HEK293T (cell line): ENCODE measurements at regions not wholly inside any gene's neighbourhood (a gene's known extent, or its start where the extent isn't known, plus 50 kb on each side); places are given as distances from the start of the nearest gene placed in this dataset.

Experiments used
- ARNT ChIP-seq: fragments of 450-650 bp; IDR thresholded peaks from 2 replicates; pipeline ENCODE4 v1.6.1; 2017; ENCODE audit warnings: mild to moderate bottlenecking
- BHLHE40 ChIP-seq: fragments of 450-650 bp; IDR thresholded peaks from 2 replicates; pipeline ENCODE4 v1.6.1; 2016; ENCODE audit warnings: mild to moderate bottlenecking, moderate library complexity, borderline replicate concordance
- ELF4 ChIP-seq: fragments of 450-650 bp; IDR thresholded peaks from 2 replicates; pipeline ENCODE4 v1.6.1; 2017; ENCODE audit warnings: antibody characterized with exemption
- FOXA1 ChIP-seq: fragments of 450-650 bp; IDR thresholded peaks from 2 replicates; pipeline ENCODE4 v1.6.1; 2016; ENCODE audit warnings: mild to moderate bottlenecking
- FOXK2 ChIP-seq: fragments of 450-650 bp; IDR thresholded peaks from 2 replicates; pipeline ENCODE4 v1.6.1; 2016; ENCODE audit warnings: mild to moderate bottlenecking
- FOXM1 ChIP-seq: fragments of 450-650 bp; IDR thresholded peaks from 2 replicates; pipeline ENCODE4 v1.6.1; 2017; ENCODE audit warnings: mild to moderate bottlenecking, borderline replicate concordance
- HDGF ChIP-seq: fragments of 450-650 bp; IDR thresholded peaks from 2 replicates; pipeline ENCODE4 v1.6.1; 2017; ENCODE audit warnings: antibody characterized with exemption, borderline replicate concordance
- LEF1 ChIP-seq: fragments of 450-650 bp; IDR thresholded peaks from 2 replicates; pipeline ENCODE4 v1.6.1; 2017; ENCODE audit warnings: mild to moderate bottlenecking, borderline replicate concordance
- NFRKB ChIP-seq: fragments of 450-650 bp; IDR thresholded peaks from 2 replicates; pipeline ENCODE4 v1.6.1; 2016; ENCODE audit warnings: mild to moderate bottlenecking, moderate library complexity
- SP1 ChIP-seq: fragments of 450-650 bp; IDR thresholded peaks from 2 replicates; pipeline ENCODE4 v1.6.1; 2017
- SUZ12 ChIP-seq: fragments of 450-650 bp; IDR thresholded peaks from 2 replicates; pipeline ENCODE4 v1.6.1; 2016; ENCODE audit warnings: mild to moderate bottlenecking
- TARDBP ChIP-seq: fragments of 450-650 bp; IDR thresholded peaks from 2 replicates; pipeline ENCODE4 v1.6.1; 2016
- ZNF384 ChIP-seq: fragments of 450-650 bp; IDR thresholded peaks from 2 replicates; pipeline ENCODE4 v1.6.1; 2016
- TF ChIP-seq, protein P1 (sequence below): fragments of 450-650 bp; IDR thresholded peaks from 2 replicates; pipeline ENCODE4 v1.6.1; 2016

DNA sequence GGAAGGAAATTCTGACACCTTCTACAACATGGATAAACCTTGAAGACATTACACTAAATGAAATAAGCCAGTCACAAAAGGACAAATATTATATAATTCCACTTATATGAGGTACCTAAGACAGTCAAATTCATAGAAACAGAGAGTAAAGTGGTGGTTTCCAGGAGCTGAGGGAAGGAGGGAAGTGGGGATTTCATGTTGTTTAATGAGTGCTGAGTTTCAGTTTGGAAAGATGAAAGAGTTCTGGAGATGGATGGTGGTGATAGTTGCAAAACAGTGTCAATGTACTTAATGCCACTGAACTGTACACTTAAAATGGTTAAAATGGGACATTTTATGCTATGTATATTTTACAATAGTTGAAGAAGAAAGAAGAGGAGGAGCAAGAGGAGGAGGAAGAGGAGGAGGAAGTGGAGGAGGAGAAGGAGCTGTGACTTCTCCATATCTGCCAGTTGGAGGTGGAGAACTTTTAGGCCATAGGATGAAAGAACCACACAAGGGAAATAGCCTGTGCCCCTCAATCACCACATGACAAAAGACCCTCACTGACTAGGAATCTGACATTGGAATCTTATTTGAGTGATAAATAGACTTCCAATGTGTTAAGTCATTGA is 55.3 kb upstream of the LGALSL start:
- TF ChIP-seq HDGF (no peak), ZNF384 (no peak), ELF4 (no peak), SUZ12 (no peak), TARDBP (no peak), LEF1 (no peak), SP1 (no peak), BHLHE40 (no peak), FOXK2 (no peak), ARNT (no peak), FOXA1 (no peak), FOXM1 (no peak), NFRKB (no peak)
- TF ChIP-seq, protein P1, sequence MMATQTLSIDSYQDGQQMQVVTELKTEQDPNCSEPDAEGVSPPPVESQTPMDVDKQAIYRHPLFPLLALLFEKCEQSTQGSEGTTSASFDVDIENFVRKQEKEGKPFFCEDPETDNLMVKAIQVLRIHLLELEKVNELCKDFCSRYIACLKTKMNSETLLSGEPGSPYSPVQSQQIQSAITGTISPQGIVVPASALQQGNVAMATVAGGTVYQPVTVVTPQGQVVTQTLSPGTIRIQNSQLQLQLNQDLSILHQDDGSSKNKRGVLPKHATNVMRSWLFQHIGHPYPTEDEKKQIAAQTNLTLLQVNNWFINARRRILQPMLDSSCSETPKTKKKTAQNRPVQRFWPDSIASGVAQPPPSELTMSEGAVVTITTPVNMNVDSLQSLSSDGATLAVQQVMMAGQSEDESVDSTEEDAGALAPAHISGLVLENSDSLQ: no peak
